SK-N-SH (cell line): ENCODE measurements at regions not wholly inside any gene's neighbourhood (a gene's known extent, or its start where the extent isn't known, plus 50 kb on each side); places are given as distances from the start of the nearest gene placed in this dataset.

Experiments used
- FOSL2 ChIP-seq: IDR thresholded peaks from 2 replicates; pipeline ENCODE4 v1.4.0; 2012; ENCODE audit warnings: low read depth, mild to moderate bottlenecking, moderate library complexity, borderline replicate concordance
- POLR2AphosphoS5 ChIP-seq: IDR thresholded peaks from 2 replicates; pipeline ENCODE4 v1.6.1; 2012; ENCODE audit warnings: low read depth, low read length
- RXRA ChIP-seq: IDR thresholded peaks from 2 replicates; pipeline ENCODE4 v1.4.0; 2012; ENCODE audit warnings: low read depth, mild to moderate bottlenecking, borderline replicate concordance
- TF ChIP-seq, protein P1 (sequence below): fragments of 200-600 bp; sonication (generic); IDR thresholded peaks from 2 replicates; pipeline ENCODE4 v1.6.1; 2017; ENCODE audit warnings: antibody characterized with exemption, mild to moderate bottlenecking, moderate library complexity
- TF ChIP-seq, protein P2 (sequence below): IDR thresholded peaks from 2 replicates; pipeline ENCODE4 v1.4.0; 2012; ENCODE audit warnings: low read depth
- TF ChIP-seq, protein P3 (sequence below): IDR thresholded peaks from 2 replicates; pipeline ENCODE4 v1.4.0; 2012; ENCODE audit warnings: low read depth, borderline replicate concordance

DNA sequence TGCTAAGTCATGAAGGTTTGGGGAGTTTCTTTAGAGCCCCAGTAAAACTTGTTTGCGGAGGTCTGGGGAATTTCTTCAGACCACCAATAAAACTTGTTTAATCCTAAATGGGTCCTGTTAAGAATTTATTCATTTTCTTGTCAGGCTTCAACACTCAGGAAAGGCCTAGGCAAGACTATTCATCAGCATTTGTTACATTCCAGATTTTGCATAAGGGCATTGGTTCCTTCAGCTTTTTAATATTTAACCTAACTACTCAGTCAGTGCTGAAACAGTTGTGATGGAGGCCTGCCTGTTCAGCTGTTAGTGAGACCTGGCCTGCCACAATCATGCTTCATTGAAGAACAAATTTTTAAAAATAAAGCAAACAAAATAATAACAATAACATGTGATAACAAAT, 954.2 kb upstream of the SEMA6D start:
- TF ChIP-seq, protein P1, sequence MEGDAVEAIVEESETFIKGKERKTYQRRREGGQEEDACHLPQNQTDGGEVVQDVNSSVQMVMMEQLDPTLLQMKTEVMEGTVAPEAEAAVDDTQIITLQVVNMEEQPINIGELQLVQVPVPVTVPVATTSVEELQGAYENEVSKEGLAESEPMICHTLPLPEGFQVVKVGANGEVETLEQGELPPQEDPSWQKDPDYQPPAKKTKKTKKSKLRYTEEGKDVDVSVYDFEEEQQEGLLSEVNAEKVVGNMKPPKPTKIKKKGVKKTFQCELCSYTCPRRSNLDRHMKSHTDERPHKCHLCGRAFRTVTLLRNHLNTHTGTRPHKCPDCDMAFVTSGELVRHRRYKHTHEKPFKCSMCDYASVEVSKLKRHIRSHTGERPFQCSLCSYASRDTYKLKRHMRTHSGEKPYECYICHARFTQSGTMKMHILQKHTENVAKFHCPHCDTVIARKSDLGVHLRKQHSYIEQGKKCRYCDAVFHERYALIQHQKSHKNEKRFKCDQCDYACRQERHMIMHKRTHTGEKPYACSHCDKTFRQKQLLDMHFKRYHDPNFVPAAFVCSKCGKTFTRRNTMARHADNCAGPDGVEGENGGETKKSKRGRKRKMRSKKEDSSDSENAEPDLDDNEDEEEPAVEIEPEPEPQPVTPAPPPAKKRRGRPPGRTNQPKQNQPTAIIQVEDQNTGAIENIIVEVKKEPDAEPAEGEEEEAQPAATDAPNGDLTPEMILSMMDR = no peak
- TF ChIP-seq FOSL2 (no peak), RXRA (no peak), POLR2AphosphoS5 (no peak)
- TF ChIP-seq, protein P2, sequence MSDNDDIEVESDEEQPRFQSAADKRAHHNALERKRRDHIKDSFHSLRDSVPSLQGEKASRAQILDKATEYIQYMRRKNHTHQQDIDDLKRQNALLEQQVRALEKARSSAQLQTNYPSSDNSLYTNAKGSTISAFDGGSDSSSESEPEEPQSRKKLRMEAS = no peak
- TF ChIP-seq, protein P3, sequence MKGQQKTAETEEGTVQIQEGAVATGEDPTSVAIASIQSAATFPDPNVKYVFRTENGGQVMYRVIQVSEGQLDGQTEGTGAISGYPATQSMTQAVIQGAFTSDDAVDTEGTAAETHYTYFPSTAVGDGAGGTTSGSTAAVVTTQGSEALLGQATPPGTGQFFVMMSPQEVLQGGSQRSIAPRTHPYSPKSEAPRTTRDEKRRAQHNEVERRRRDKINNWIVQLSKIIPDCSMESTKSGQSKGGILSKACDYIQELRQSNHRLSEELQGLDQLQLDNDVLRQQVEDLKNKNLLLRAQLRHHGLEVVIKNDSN = no peak
